CD14-positive monocyte (primary cell): ENCODE measurements at regions not wholly inside any gene's neighbourhood (a gene's known extent, or its start where the extent isn't known, plus 50 kb on each side); places are given as distances from the start of the nearest gene placed in this dataset.

Experiments used
- DNase-seq, 3 donors: peaks; one replicate each; pipeline ENCODE4 v3.0.0-alpha.2; 2011 to 2022
- H2AFZ ChIP-seq: 2 replicates; pipeline ENCODE4 v1.6.0; 2012; ENCODE audit warnings: mild to moderate bottlenecking, low read depth, low read length, inconsistent platforms; ENCODE audit not compliant: insufficient read depth, poor library complexity, severe bottlenecking
- H3K27ac ChIP-seq, 2 donors: 1 replicate in 1 of 2; 2 replicates in 1 of 2; pipeline ENCODE4 v1.5.1; 2012 to 2013; ENCODE audit warnings: low read length in 2 of 2, control low read depth in 1 of 2, inconsistent platforms in 1 of 2, low read depth in 1 of 2, mild to moderate bottlenecking in 1 of 2
- H3K27me3 ChIP-seq, 2 donors: one replicate each; pipeline versions ENCODE4 v1.6.0 to v1.6.1; 2011 to 2013; ENCODE audit warnings: low read length in 2 of 2; ENCODE audit not compliant: control insufficient read depth in 2 of 2, insufficient read depth in 2 of 2
- H3K36me3 ChIP-seq, 2 donors: replicated peaks in 1 of 2; 1 replicate in 1 of 2; 2 replicates in 1 of 2; pipeline versions ENCODE4 v1.5.1 to v1.6.1; 2012 to 2013; ENCODE audit warnings: low read length in 2 of 2, control low read depth in 1 of 2, inconsistent platforms in 1 of 2, mild to moderate bottlenecking in 1 of 2; ENCODE audit not compliant: insufficient read depth in 2 of 2, control insufficient read depth in 1 of 2
- H3K4me1 ChIP-seq, 2 donors: 1 replicate in 1 of 2; 2 replicates in 1 of 2; pipeline versions ENCODE4 v1.5.1 to v1.6.1; 2012 to 2013; ENCODE audit warnings: low read length in 2 of 2, control low read depth in 1 of 2, inconsistent platforms in 1 of 2, mild to moderate bottlenecking in 1 of 2, moderate library complexity in 1 of 2; ENCODE audit not compliant: insufficient read depth in 2 of 2, control insufficient read depth in 1 of 2
- H3K4me2 ChIP-seq: replicated peaks from 2 replicates; pipeline ENCODE3; 2012; ENCODE audit warnings: low read length, moderate library complexity, mild to moderate bottlenecking; ENCODE audit not compliant: poor library complexity, severe bottlenecking; ENCODE audit errors: extremely low read depth
- H3K4me3 ChIP-seq, 3 experiments: fragments of 200-600 bp in 1 of 3; sonication (generic) in 1 of 3; replicated peaks in 1 of 3; 1 replicate in 2 of 3; 2 replicates in 1 of 3; pipeline ENCODE4 v1.5.1; 2011 to 2013; ENCODE audit warnings: low read length in 3 of 3, mild to moderate bottlenecking in 3 of 3, control low read depth in 2 of 3, low read depth in 2 of 3, inconsistent platforms in 1 of 3, moderate library complexity in 1 of 3
- H3K79me2 ChIP-seq: 2 replicates; pipeline ENCODE4 v1.6.0; 2012; ENCODE audit warnings: mild to moderate bottlenecking, control low read depth, inconsistent platforms, low read length, moderate library complexity; ENCODE audit not compliant: insufficient read depth
- H3K9ac ChIP-seq: 2 replicates; pipeline ENCODE4 v1.6.0; 2017; ENCODE audit warnings: low read length, mild to moderate bottlenecking; ENCODE audit not compliant: insufficient read depth, poor library complexity, severe bottlenecking
- H3K9me3 ChIP-seq, 2 donors: replicated peaks in 1 of 2; 1 replicate in 1 of 2; 2 replicates in 1 of 2; pipeline versions ENCODE4 v1.5.1 to v1.6.1; 2012 to 2013; ENCODE audit warnings: low read length in 2 of 2, control low read depth in 1 of 2; ENCODE audit not compliant: control insufficient read depth in 1 of 2, insufficient read depth in 1 of 2
- H4K20me1 ChIP-seq: 2 replicates; pipeline ENCODE4 v1.6.0; 2012; ENCODE audit warnings: mild to moderate bottlenecking, low read length, control low read depth, moderate library complexity; ENCODE audit not compliant: insufficient read depth
- H3K27ac Mint-ChIP-seq, 7 donors: one replicate each; pipeline ENCODE4 v1.8.0; 2020; ENCODE audit warnings: mild to moderate bottlenecking in 7 of 7, mixed read lengths in 7 of 7, moderate library complexity in 6 of 7, inconsistent platforms in 2 of 7
- H3K27me3 Mint-ChIP-seq, 3 donors: one replicate each; pipeline ENCODE4 v1.8.0; 2021 to 2022; ENCODE audit warnings: low read depth in 3 of 3, mild to moderate bottlenecking in 3 of 3, mixed read lengths in 3 of 3, moderate library complexity in 3 of 3, inconsistent platforms in 1 of 3
- H3K36me3 Mint-ChIP-seq, 2 donors: one replicate each; pipeline ENCODE4 v1.8.0; 2020; ENCODE audit warnings: mixed read lengths in 2 of 2, inconsistent platforms in 1 of 2, mild to moderate bottlenecking in 1 of 2
- H3K4me1 Mint-ChIP-seq: one replicate; pipeline ENCODE4 v1.8.0; 2020; ENCODE audit warnings: mild to moderate bottlenecking, mixed read lengths
- H3K4me3 Mint-ChIP-seq, 2 donors: one replicate each; pipeline ENCODE4 v1.8.0; 2020; ENCODE audit warnings: mild to moderate bottlenecking in 2 of 2, mixed read lengths in 2 of 2, moderate library complexity in 1 of 2
- H3K9me3 Mint-ChIP-seq, 7 donors: one replicate each; pipeline ENCODE4 v1.8.0; 2020 to 2022; ENCODE audit warnings: mixed read lengths in 7 of 7, mild to moderate bottlenecking in 6 of 7, moderate library complexity in 6 of 7, inconsistent platforms in 2 of 7
- WGBS: methylation state at CpG from one replicate; pipeline ENCODE4 v1.1.5; 2013; ENCODE audit warnings: missing lambda C conversion rate; ENCODE audit not compliant: insufficient coverage; 5-methylcytosine and 5-hydroxymethylcytosine counted together
- intact Hi-C, 2 donors: fragments of 100-400 bp; cut with micrococcal nuclease; formaldehyde crosslinking; loops; one replicate each; pipeline versions ENCODE4 v1.15.0 to v1.15.1; 2023
- TF ChIP-seq, protein P1 (sequence below): fragments of 200-600 bp; IDR thresholded peaks from one replicate; pipeline ENCODE4 v1.8.0; 2022; ENCODE audit warnings: antibody characterized with exemption, mild to moderate bottlenecking

DNA sequence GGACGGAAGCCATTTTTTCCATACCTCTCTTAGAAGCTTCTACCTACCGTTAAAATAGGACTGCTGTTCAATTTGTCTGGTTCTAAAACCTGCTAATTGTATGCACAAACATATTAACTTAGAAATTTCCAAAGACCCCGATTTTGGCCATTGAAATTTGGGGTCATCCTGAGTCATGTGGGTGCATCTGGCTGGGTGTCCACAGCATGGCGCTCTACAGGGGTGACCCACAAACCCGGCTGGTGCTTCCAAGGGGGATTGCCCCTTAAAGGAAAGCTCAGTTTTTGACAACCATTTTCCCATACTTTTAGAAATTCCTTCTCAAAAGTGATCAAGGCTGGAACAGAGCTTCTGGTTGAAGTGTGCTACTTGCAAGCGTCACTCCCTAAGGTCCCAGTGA lies 83.9 kb upstream of the EIF5 start:
- Histone ChIP-seq H4K20me1 (no peaks in the 10 kb centered on the region), H3K36me3 (no peaks in the 10 kb centered on the region), H3K4me1 (no peaks in the 10 kb centered on the region), H3K27ac (no peak overlapping the region), H3K4me2 (no peak overlapping the region), H2AFZ (no peak overlapping the region), H3K79me2 (no peaks in the 10 kb centered on the region), H3K9ac (no peak overlapping the region), H3K9me3 (no peaks in the 10 kb centered on the region), H3K27me3 (peaks cover 0 to 7% of the 10 kb centered on the region in 2 donors), H3K4me3 (no peak overlapping the region)
- 78% methylated on average over 4 of the region's 6 CpGs for WGBS
- Mint-ChIP-seq H3K4me1 (no peaks in the 10 kb centered on the region), H3K27me3 (peaks cover 19 to 31% (median 23%) of the 10 kb centered on the region in 3 donors), H3K27ac (no peak overlapping the region), H3K36me3 (no peaks in the 10 kb centered on the region), H3K9me3 (peaks cover 6 to 14% (median 8%) of the 10 kb centered on the region in 7 donors), H3K4me3 (no peak overlapping the region)
- TF ChIP-seq, protein P1, sequence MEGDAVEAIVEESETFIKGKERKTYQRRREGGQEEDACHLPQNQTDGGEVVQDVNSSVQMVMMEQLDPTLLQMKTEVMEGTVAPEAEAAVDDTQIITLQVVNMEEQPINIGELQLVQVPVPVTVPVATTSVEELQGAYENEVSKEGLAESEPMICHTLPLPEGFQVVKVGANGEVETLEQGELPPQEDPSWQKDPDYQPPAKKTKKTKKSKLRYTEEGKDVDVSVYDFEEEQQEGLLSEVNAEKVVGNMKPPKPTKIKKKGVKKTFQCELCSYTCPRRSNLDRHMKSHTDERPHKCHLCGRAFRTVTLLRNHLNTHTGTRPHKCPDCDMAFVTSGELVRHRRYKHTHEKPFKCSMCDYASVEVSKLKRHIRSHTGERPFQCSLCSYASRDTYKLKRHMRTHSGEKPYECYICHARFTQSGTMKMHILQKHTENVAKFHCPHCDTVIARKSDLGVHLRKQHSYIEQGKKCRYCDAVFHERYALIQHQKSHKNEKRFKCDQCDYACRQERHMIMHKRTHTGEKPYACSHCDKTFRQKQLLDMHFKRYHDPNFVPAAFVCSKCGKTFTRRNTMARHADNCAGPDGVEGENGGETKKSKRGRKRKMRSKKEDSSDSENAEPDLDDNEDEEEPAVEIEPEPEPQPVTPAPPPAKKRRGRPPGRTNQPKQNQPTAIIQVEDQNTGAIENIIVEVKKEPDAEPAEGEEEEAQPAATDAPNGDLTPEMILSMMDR, result no peak
- intact Hi-C loops, result no loop called here
- no peak for DNase-seq

DNA sequence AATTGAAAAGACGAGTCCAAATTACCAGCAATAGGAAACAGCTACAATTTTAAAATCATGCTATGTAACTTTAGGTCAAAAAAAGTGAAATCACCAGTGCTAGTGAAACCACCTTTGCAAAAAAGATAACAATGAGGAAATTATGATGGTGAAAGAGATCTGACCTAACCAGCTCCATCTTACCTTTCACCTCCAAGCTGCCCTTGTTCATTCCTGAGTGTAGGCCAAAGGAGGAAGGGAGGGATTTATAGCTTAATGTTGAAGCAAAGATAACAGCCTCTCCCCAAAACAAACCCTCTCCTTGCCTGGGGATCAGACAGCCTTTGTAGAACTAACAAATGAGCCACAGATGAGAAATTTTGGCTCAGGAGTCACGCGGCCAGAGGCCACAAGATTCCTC lies 83.2 kb upstream of the EIF5 start:
- H2AFZ ChIP-seq, result no peak overlapping the region
- Mint-ChIP-seq H3K27ac (no peak overlapping the region), H3K4me1 (no peaks in the 10 kb centered on the region), H3K27me3 (peaks cover 19 to 36% (median 28%) of the 10 kb centered on the region in 3 donors), H3K9me3 (peaks cover 6 to 14% (median 8%) of the 10 kb centered on the region in 7 donors), H3K36me3 (no peaks in the 10 kb centered on the region), H3K4me3 (no peak overlapping the region)
- H3K9me3 ChIP-seq, result no peaks in the 10 kb centered on the region
- no peaks in the 10 kb centered on the region for H3K36me3 ChIP-seq
- H3K4me3 ChIP-seq, result no peak overlapping the region
- no peak overlapping the region for H3K4me2 ChIP-seq
- no peak overlapping the region for H3K9ac ChIP-seq
- H3K27ac ChIP-seq, result no peak overlapping the region
- no peaks in the 10 kb centered on the region for H3K79me2 ChIP-seq
- DNase-seq, result no peak
- intact Hi-C loops, result no loop called here
- peaks cover 0 to 7% of the 10 kb centered on the region in 2 donors for H3K27me3 ChIP-seq
- H3K4me1 ChIP-seq, result no peaks in the 10 kb centered on the region
- TF ChIP-seq, protein P1, result no peak
- H4K20me1 ChIP-seq, result no peaks in the 10 kb centered on the region
- no CpG with 5 or more reads among the region's 3 CpGs for WGBS
